HepG2 (cell line): ENCODE measurements at regions not wholly inside any gene's neighbourhood (a gene's known extent, or its start where the extent isn't known, plus 50 kb on each side); places are given as distances from the start of the nearest gene placed in this dataset.

Experiments used
- ATAC-seq: fragments of 200-7000 bp; cut with Tn5 transposase; 3 replicates; pipeline ENCODE4 v1.9.1; 2020; ENCODE audit warnings: mild to moderate bottlenecking, moderate library complexity
- BruUV-seq: library from RNA; stranded (reverse); fragments of 400-500 nt; replicated peaks from 2 replicates; lab custom pipeline; 2021; lab: Mats Ljungman, UMichigan
- CTCF ChIA-PET: fragments of 300-600 bp; formaldehyde crosslinking; extraction: SDS; loops from one replicate; lab custom pipeline; 2021; ENCODE audit warnings: low total read pairs, inconsistent platforms, low intra/inter-chr PET ratio; lab: Yijun Ruan, JAX
- POLR2A ChIA-PET: fragments of 350-600 bp; sonication (Branson Sonifier 250); formaldehyde crosslinking; loops from one replicate; lab custom pipeline; 2020; ENCODE audit warnings: antibody characterized with exemption, inconsistent platforms; lab: Yijun Ruan, JAX
- DNase-seq: peaks from one replicate; pipeline ENCODE4 v3.0.0-alpha.2; 2015; ENCODE audit warnings: low spot score
- FAIRE-seq: peaks from 3 replicates; lab custom pipeline; 2011; peaks lifted over from hg19 to GRCh38; lab: Jason Lieb, UNC
- H2AFZ ChIP-seq: one replicate; pipeline ENCODE4 v1.6.1; 2011; ENCODE audit warnings: low read length, inconsistent platforms
- H3K27ac ChIP-seq: fragments of 300-600 bp; 3 replicates; pipeline ENCODE4 v1.8.0; 2011; ENCODE audit warnings: mixed run types, mild to moderate bottlenecking, mixed read lengths, low read length, inconsistent platforms; ENCODE audit not compliant: insufficient read depth; ENCODE audit errors: extremely low read length
- H3K27me3 ChIP-seq, 2 experiments: fragments of 200-600 bp in 1 of 2; 2 replicates in 1 of 2; 3 replicates in 1 of 2; pipeline versions ENCODE4 v1.6.0 to v1.8.0; 2011; ENCODE audit warnings: low read length in 2 of 2, mild to moderate bottlenecking in 2 of 2, moderate library complexity in 2 of 2, inconsistent platforms in 1 of 2; ENCODE audit not compliant: insufficient read depth in 2 of 2, control insufficient read depth in 1 of 2
- H3K36me3 ChIP-seq, 2 experiments: fragments of 200-600 bp in 1 of 2; replicated peaks in 1 of 2; 2 replicates in 1 of 2; 3 replicates in 1 of 2; pipeline versions ENCODE4 v1.5.1 to v1.8.0; 2011; ENCODE audit warnings: low read length in 2 of 2, inconsistent platforms in 1 of 2; ENCODE audit not compliant: insufficient read depth in 2 of 2, control insufficient read depth in 1 of 2
- H3K4me1 ChIP-seq: 2 replicates; pipeline ENCODE4 v1.5.1; 2012; ENCODE audit warnings: low read length, inconsistent platforms; ENCODE audit not compliant: insufficient read depth
- H3K4me2 ChIP-seq: 2 replicates; pipeline ENCODE4 v1.6.0; 2011; ENCODE audit warnings: low read depth, low read length, inconsistent platforms
- H3K4me3 ChIP-seq, 3 experiments: fragments of 200-600 bp in 1 of 3; sonication (generic), shearing (Covaris generic) in 1 of 3; replicated peaks in 1 of 3; 2 replicates each; pipeline ENCODE4 v1.5.1; 2011 to 2016; ENCODE audit warnings: low read length in 3 of 3, inconsistent platforms in 2 of 3, low read depth in 2 of 3, mild to moderate bottlenecking in 2 of 3, control low read depth in 1 of 3, mixed read lengths in 1 of 3; ENCODE audit not compliant: insufficient read depth in 1 of 3
- H3K79me2 ChIP-seq: one replicate; pipeline ENCODE4 v1.6.1; 2011; ENCODE audit warnings: low read length, inconsistent platforms; ENCODE audit not compliant: insufficient read depth
- H3K9ac ChIP-seq: 2 replicates; pipeline ENCODE4 v1.6.0; 2011; ENCODE audit warnings: mild to moderate bottlenecking, low read depth, low read length, inconsistent platforms; ENCODE audit not compliant: insufficient read depth
- H3K9me3 ChIP-seq: 2 replicates; pipeline ENCODE4 v1.5.1; 2012; ENCODE audit warnings: mild to moderate bottlenecking, low read length
- H4K20me1 ChIP-seq: 2 replicates; pipeline ENCODE4 v1.6.0; 2011; ENCODE audit warnings: inconsistent platforms, mild to moderate bottlenecking, low read length, moderate library complexity; ENCODE audit not compliant: insufficient read depth
- BCL3 ChIP-seq: sonication (generic); formaldehyde crosslinking; IDR thresholded peaks from 2 replicates; pipeline ENCODE4 v1.5.1; 2020; ENCODE audit warnings: mild to moderate bottlenecking, missing genetic modification reagents, moderate library complexity
- CCAR2 ChIP-seq: fragments of 200-400 bp; formaldehyde crosslinking; optimal IDR thresholded peaks from 2 replicates; pipeline ENCODE3; 2018; ENCODE audit warnings: low read depth, mild to moderate bottlenecking, low read length, moderate library complexity
- HNF1B ChIP-seq: sonication (generic); formaldehyde crosslinking; IDR thresholded peaks from 2 replicates; pipeline ENCODE4 v1.5.1; 2020; ENCODE audit warnings: mild to moderate bottlenecking, moderate library complexity, missing genetic modification reagents
- ISX ChIP-seq: sonication (generic); formaldehyde crosslinking; conservative IDR thresholded peaks from 2 replicates; pipeline ENCODE4 v1.5.0; 2020; ENCODE audit warnings: missing genetic modification reagents
- NRL ChIP-seq: sonication (generic); formaldehyde crosslinking; IDR thresholded peaks from 2 replicates; pipeline ENCODE4 v1.5.0; 2020; ENCODE audit warnings: missing genetic modification reagents, mild to moderate bottlenecking, moderate library complexity, borderline replicate concordance
- TEAD2 ChIP-seq: sonication (generic); formaldehyde crosslinking; IDR thresholded peaks from 2 replicates; pipeline ENCODE4 v1.9.0; 2021; ENCODE audit warnings: missing genetic modification reagents
- TRAFD1 ChIP-seq: sonication (generic); formaldehyde crosslinking; IDR thresholded peaks from 2 replicates; pipeline ENCODE4 v1.5.1; 2020; ENCODE audit warnings: missing genetic modification reagents, mild to moderate bottlenecking, borderline replicate concordance
- ZNF101 ChIP-seq: sonication (generic); formaldehyde crosslinking; IDR thresholded peaks from 2 replicates; pipeline ENCODE4 v1.4.0; 2020; ENCODE audit warnings: mild to moderate bottlenecking, low read depth, missing genetic modification reagents, borderline replicate concordance
- ZNF230 ChIP-seq: sonication (generic); formaldehyde crosslinking; IDR thresholded peaks from 2 replicates; pipeline ENCODE4 v1.4.0; 2020; ENCODE audit warnings: mild to moderate bottlenecking, missing genetic modification reagents
- ZNF331 ChIP-seq: sonication (generic); formaldehyde crosslinking; IDR thresholded peaks from 2 replicates; pipeline ENCODE4 v1.4.0; 2020; ENCODE audit warnings: missing genetic modification reagents
- ZNF580 ChIP-seq: IDR thresholded peaks from 2 replicates; pipeline ENCODE4 v1.6.1; 2016; ENCODE audit warnings: low read depth, borderline replicate concordance
- ZNF598 ChIP-seq: sonication (generic); formaldehyde crosslinking; IDR thresholded peaks from 2 replicates; pipeline ENCODE4 v1.5.1; 2020; ENCODE audit warnings: mild to moderate bottlenecking, missing genetic modification reagents, borderline replicate concordance
- ZSCAN12 ChIP-seq: sonication (generic); formaldehyde crosslinking; IDR thresholded peaks from 2 replicates; pipeline ENCODE4 v1.9.0; 2021; ENCODE audit warnings: mild to moderate bottlenecking, missing genetic modification reagents
- WGBS: methylation state at CpG from one replicate; pipeline ENCODE4 v1.1.6; 2017; ENCODE audit warnings: low lambda C conversion rate; 5-methylcytosine and 5-hydroxymethylcytosine counted together
- in situ Hi-C: cut with HindIII; loops from 2 replicates; pipeline ENCODE4 v1.10.0; 2017; ENCODE audit warnings: low pct_unique_long_range_greater_than_20kb; ENCODE audit not compliant: extremely low pct_ligation_motif_present
- intact Hi-C: fragments of 100-400 bp; cut with micrococcal nuclease; formaldehyde crosslinking; loops from one replicate; pipeline ENCODE4 v1.10.0; 2022; ENCODE audit not compliant: unreplicated experiment

GRCh38 chr13:51019026-51019425 is 92.0 kb downstream of the C13orf42 start:
- no peaks in the 10 kb centered on the region for H4K20me1 ChIP-seq
- WGBS, result 2% methylated on average over 5 of the region's 5 CpGs
- peaks cover 0 to 6% of the 10 kb centered on the region in 2 experiments; a peak in 3 of 5 replicates for H3K27me3 ChIP-seq
- H3K4me3 ChIP-seq, result no peak overlapping the region
- CTCF ChIA-PET, result no interaction called here
- ATAC-seq (no peak), FAIRE-seq (no peak), DNase-seq (no peak)
- H3K4me2 ChIP-seq, result no peak overlapping the region
- BruUV-seq, result no TSS peak
- POLR2A ChIA-PET, result no interaction called here
- no peak overlapping the region for H2AFZ ChIP-seq
- no peak for TF ChIP-seq NRL
- TF ChIP-seq BCL3 (CRISPR knock-in tag), result no peak
- no peak for TF ChIP-seq ISX (CRISPR knock-in tag)
- TF ChIP-seq TEAD2, result no peak
- no peak for TF ChIP-seq HNF1B (CRISPR knock-in tag)
- no peak for TF ChIP-seq ZNF230 (CRISPR knock-in tag)
- no peak for TF ChIP-seq ZNF101 (CRISPR knock-in tag)
- TF ChIP-seq ZNF331, result no peak
- TF ChIP-seq ZNF598 (CRISPR knock-in tag), result no peak
- TF ChIP-seq CCAR2, result no peak
- no peak for TF ChIP-seq ZSCAN12
- TF ChIP-seq ZNF580 (CRISPR knock-in tag), result no peak
- TF ChIP-seq TRAFD1 (CRISPR knock-in tag), result no peak
- TF ChIP-seq, all 625 proteins: peak for 0
- in situ Hi-C loops, result no loop called here
- Histone ChIP-seq H3K4me1 (no peaks in the 10 kb centered on the region), H3K9me3 (no peaks in the 10 kb centered on the region), H3K36me3 (no peaks in the 10 kb centered on the region), H3K9ac (no peak overlapping the region), H3K27ac (no peak overlapping the region), H3K79me2 (no peaks in the 10 kb centered on the region)
- intact Hi-C loops, result loop anchor here (5.0 kb wide), 1 partner anchor 838 kb away; no protein-coding TSS in a partner anchor
